GM18519 (cell line): ENCODE measurements at regions not wholly inside any gene's neighbourhood (a gene's known extent, or its start where the extent isn't known, plus 50 kb on each side); places are given as distances from the start of the nearest gene placed in this dataset.
A peak's percentile ranks its signal among the peaks of the same experiment; 100 is the strongest.
"Not testable (repeated sequence)": the region's sequence is repeated elsewhere in the genome, so short reads cannot be mapped to it uniquely, and the experiment has no call there.

Source experiments
- ATAC-seq: cut with Tn5 transposase; IDR thresholded peaks from one replicate; pipeline ENCODE4 v1.9.1; 2021; ENCODE audit warnings: mild to moderate bottlenecking, moderate library complexity; ENCODE audit not compliant: unreplicated experiment, low FRiP score

DNA sequence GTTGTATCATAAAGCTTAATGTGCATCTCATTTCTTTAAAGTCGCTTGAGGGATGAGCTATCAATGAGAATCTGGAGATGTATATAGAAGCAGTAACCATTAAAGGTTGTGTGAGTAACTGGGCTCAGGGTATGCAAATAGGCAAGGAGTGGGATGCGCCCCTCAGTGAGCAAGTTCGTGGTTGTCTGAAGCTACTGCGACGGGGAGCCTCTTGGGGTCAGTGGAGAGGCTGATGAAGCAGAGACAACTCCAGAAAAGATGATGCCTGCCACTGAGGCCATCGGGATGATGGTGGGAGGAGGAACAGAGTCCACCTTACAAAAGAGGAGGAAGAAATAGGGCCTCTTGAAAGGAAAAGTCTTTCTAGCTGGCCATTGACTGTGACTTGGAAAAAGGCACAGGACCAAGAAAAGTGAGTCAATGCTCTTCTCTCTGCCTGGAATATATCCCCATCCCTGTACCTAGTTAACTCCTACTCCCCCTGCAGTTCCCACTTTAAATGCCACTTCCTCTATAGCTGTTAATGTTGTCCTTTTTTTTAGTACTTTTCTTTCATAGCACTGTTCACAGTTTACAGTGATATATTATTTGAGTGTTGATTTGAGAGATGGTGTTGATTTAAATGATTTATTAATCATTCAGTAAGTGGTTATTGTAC is 51.4 kb upstream of the LSM6 start:
- peak; percentile 77 for ATAC-seq

DNA sequence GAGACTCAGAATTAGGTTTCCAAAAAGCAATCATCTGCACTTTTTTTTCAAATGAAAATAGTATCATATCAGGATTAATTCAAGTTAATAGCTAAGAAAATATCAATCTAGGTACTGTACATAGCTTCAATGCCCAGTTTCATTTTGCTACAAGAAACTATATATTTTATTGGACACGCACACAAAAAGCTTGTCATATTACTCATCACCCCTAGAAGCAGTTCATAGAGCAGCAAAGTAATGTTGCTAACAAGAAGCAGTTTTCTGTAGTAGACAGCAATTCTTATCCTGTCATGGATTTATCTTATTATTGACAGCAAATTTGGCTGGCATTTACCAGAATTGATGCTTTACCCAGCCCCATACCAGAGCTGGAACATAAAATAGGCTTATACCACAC is 52.3 kb upstream of the LSM6 start:
- peak; percentile 46 for ATAC-seq

- no peak for ATAC-seq
Measured at GRCh38 chr4:146122398-146122797, 53.1 kb upstream of the LSM6 start.

- ATAC-seq: no peak
Measured at GRCh38 chr4:146121757-146122156, 53.8 kb upstream of the LSM6 start.

DNA sequence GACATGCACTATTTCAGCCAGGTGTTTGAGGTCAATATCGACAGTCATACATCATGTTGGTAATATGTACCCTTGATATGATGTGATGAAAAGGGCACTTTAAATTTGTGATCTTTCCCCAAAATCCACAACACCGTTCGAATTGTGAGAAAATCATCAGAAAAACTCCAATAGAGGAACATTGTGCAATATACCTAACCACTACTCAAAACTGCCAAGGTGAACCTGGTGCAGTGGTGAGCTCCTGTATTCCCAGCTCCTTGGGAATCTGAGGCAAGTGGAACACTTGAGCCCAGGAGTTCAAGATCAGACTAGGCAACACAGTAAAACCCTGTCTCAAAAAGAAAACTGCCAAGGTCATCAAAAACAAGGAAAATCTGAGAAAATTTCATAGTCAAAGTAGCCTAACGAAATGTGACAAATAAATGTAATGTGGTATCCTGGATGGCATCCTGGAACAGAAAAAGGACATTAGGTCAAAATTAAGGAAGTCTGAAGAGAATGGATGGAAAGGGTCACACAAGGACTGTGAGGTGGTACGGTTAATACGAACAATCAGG is 55.6 kb upstream of the LSM6 start:
- no peak for ATAC-seq

- no peak for ATAC-seq
Measured at GRCh38 chr4:146114066-146114465, 61.5 kb upstream of the LSM6 start.

- ATAC-seq: no peak
Measured at GRCh38 chr4:146113171-146113570, 62.3 kb upstream of the LSM6 start.

DNA sequence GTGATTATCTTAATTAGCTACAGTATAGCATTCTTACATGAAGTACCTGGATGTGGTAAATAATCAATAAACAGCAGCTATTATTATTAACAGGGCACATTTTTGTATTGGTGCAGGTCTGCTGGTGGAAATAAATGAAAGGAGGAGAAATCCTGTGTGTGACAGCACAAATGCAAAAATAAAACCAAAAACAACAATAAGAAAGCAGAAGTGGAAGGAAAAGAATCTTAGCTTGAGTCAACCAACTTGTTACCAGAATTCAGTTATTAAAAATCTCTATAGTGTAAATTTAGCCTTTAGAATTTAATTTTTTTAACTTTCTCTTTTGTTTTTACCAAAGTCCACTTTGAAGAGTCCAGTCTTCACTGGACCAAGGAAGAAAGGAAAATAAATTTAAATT is 63.1 kb upstream of the LSM6 start:
- ATAC-seq: peak; percentile 72

DNA sequence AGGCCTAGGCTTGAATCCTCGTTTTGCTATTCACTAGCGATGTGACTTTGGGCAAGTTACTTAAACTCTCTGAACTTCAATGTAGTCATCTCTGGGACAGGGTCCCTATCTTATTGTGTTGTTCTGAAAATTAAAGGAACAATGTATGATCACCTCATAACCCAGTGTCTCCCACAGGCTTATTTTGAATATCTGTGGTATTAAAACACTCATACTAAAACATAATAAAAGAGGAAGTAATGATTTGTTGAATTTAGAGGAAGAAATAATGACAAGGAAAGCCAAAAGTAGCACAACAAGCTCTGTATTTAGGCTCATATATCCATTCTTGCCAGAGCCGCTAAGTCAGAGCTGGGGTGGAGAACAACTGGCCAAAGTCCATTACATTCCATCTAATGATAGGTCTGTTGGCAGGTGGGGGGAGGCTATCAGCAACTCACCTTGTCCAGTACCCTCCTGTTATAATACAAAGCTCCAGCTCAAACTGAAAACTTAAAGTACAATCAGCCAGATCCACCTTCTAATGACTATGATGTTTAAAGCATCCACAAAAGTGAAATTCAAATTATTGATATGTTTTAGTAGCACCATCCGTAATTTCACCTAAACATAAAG is 64.5 kb upstream of the LSM6 start:
- peak; percentile 32 for ATAC-seq

GRCh38 chr4:146108756-146109155 is 66.8 kb upstream of the LSM6 start:
- ATAC-seq: no peak

GRCh38 chr4:146107587-146108240 is 67.8 kb upstream of the LSM6 start:
- no peak for ATAC-seq

- no peak for ATAC-seq
Measured at GRCh38 chr4:146105464-146105863, 70.1 kb upstream of the LSM6 start.

- ATAC-seq: no peak
Measured at GRCh38 chr4:146104541-146104940, 71.0 kb upstream of the LSM6 start.

DNA sequence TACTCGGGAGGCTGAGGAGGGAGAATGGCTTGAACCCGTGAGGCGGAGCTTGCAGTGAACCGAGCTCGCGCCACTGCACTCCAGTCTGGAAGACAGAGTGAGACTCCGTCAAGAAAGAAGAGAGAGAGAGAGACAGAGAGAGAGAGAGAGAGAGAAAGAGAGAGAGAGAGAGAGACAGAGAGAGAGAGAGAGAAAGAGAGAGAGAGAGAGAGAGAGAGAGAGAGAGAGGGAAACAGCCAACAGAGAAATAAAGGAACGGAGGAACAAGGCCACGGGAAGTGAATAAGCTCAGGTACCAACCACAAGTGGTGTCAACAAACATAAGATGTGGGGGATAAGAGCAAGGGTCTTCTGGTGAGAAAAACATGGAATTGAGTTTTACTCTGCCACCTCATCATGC is 71.5 kb upstream of the LSM6 start:
- not testable (repeated sequence) for ATAC-seq

GRCh38 chr4:146099585-146099984 is 75.9 kb upstream of the LSM6 start:
- no peak for ATAC-seq

DNA sequence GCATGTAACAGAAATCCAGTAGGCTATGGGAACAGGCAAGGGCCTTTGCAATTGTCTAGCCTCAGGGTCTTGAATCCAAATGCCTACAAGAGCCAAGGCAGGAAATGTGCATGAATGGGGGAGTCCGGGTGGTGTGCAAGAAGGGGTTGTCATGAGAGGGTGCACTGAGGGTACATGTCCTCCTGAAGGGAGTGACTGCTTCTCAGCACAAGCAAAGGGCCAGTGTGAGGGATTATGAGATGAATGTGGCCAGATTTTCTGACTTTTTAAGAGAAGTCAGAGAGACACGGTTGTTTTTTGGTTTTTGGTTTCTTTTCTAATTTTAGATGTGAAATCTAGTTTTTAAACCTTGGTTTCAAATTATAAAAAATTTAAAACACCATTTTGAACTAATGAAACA is 76.5 kb upstream of the LSM6 start:
- ATAC-seq: peak; percentile 43

DNA sequence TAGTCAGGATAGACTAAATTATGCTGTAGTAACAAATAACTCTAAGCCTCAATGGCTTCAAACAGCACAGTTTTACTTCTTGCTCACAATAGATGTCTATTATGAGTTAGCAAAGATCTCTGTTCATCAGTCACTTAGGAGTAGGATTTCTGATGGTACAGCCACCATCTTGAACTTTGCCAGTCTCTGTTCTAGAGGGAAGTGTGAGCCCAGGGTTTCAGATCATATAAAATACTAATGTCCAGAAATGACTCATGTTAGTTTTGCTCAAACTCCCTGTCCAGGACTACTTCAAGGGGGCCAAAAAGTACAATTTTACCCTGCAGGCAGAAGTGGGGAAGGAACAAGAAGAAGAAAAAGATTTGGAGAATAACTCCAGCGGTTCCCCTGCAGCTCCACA is 77.1 kb upstream of the LSM6 start:
- peak; percentile 82 for ATAC-seq

- ATAC-seq: no peak
Measured at GRCh38 chr4:146096371-146096770, 79.1 kb upstream of the LSM6 start.

GRCh38 chr4:146095860-146096259 is 79.7 kb upstream of the LSM6 start:
- ATAC-seq: no peak

DNA sequence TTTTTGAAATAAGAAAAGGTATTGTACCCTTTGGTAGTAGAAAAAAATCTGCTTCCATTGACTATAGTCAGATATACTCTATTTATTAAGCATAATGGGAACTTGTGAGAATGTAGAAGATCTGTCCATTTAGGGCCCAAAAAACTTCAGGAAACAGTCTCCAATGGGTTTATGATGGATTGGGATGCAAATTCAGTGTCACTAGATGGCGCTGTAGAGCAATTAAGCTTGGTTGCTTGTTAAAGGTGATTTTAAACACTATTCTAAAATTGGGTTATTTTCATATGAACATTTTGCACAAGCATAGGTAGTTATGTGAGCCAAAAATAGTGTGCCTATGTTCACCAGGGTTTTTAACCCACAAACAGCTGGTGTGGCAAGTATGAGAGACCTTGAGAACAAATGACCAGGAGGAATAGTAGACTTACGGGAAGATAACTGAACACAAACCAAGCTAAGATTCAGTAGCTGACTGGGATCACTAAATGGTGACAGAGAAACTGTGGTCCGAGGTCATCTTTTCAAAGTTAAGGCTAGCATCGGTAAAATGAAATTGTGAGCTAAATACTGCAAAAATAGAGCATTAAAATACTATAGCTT is 80.3 kb upstream of the LSM6 start:
- no peak for ATAC-seq

GRCh38 chr4:146088690-146089089 is 86.8 kb upstream of the LSM6 start:
- no peak for ATAC-seq
